Skeletal muscle satellite cell (primary cell): ENCODE measurements at regions not wholly inside any gene's neighbourhood (a gene's known extent, or its start where the extent isn't known, plus 50 kb on each side); places are given as distances from the start of the nearest gene placed in this dataset.
"Not testable (repeated sequence)": the region's sequence is repeated elsewhere in the genome, so short reads cannot be mapped to it uniquely, and the experiment has no call there.

Experiments
- H3K27me3 ChIP-seq: 2 replicates; pipeline ENCODE4 v1.7.0; 2013; ENCODE audit warnings: low read length; ENCODE audit not compliant: control insufficient read depth, insufficient read depth
- H3K36me3 ChIP-seq: 2 replicates; pipeline ENCODE4 v1.7.0; 2013; ENCODE audit warnings: mild to moderate bottlenecking, control low read depth, low read length; ENCODE audit not compliant: insufficient read depth
- H3K4me1 ChIP-seq: 2 replicates; pipeline ENCODE4 v1.7.0; 2013; ENCODE audit warnings: low read length; ENCODE audit not compliant: control insufficient read depth, insufficient read depth
- H3K4me2 ChIP-seq: 2 replicates; pipeline ENCODE4 v1.7.0; 2013; ENCODE audit warnings: mild to moderate bottlenecking, low read length
- H3K4me3 ChIP-seq: 2 replicates; pipeline ENCODE4 v1.7.0; 2013; ENCODE audit warnings: low read length
- H3K9ac ChIP-seq: 2 replicates; pipeline ENCODE4 v1.7.0; 2013; ENCODE audit warnings: mild to moderate bottlenecking, low read depth, low read length, moderate library complexity
- H3K9me3 ChIP-seq: replicated peaks from 2 replicates; pipeline ENCODE4 v1.7.0; 2013; ENCODE audit warnings: mild to moderate bottlenecking, control low read depth, low read length

DNA sequence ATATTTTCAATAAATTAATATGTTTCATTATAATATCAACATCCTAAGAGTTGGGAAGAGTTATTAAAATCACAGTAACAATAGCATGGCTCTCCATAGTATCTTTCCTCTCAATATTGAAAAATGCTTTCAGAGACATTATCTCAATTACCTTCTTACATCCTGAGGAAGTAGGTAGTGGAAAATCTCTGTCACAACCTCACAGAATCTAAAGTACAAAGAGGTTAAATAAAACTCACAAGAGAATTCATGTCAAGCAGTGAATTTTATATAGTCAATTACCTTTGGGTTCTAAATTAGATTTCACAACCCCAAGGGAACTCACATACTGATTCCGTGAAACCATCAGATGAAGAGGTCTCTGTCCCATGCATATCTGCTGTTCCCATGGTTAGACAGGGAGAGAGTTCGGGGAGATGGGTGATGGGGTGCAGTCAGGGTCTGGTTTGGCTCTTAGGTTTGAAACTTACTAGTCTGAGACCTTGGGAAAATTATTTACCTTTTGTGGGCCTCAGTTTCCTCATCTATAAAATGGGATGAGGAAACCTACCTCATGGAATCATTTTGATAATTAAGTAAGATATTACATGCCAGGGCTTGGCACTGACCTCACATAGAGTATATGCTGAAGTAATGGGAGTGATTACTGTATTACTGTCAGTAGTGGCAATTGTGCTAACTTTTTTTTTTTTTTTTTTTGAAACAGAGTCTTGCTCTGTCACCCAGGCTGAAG lies 74.0 kb upstream of the SNX9 start:
- no peak overlapping the region for H3K4me3 ChIP-seq
- H3K9ac ChIP-seq: no peak overlapping the region
- H3K4me1 ChIP-seq: no peaks in the 10 kb centered on the region
- no peak overlapping the region for H3K4me2 ChIP-seq
- H3K36me3 ChIP-seq: no peaks in the 10 kb centered on the region
- H3K9me3 ChIP-seq: no peaks in the 10 kb centered on the region
- H3K27me3 ChIP-seq: peaks cover 9% of the 10 kb centered on the region

DNA sequence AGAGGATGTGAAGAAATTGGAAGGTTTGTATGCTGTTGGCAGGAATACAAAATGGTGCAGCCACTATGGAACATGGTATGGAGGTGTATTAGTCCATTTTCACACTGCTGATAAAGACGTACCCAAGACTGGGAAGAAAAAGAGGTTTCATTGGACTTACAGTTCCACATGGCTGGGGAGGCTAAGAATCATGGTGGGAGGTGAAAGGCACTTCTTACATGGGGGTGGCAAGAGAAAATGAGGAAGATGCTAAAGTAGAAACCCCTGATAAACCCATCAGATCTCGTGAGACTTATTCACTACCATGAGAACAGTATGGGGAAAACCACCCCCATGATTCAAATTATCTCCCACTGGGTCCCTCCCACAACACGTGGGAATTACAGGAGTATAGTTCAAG lies 72.1 kb upstream of the SNX9 start:
- not testable (repeated sequence) for H3K27me3 ChIP-seq, H3K9ac ChIP-seq, H3K9me3 ChIP-seq, H3K4me3 ChIP-seq, H3K36me3 ChIP-seq, H3K4me1 ChIP-seq, H3K4me2 ChIP-seq

DNA sequence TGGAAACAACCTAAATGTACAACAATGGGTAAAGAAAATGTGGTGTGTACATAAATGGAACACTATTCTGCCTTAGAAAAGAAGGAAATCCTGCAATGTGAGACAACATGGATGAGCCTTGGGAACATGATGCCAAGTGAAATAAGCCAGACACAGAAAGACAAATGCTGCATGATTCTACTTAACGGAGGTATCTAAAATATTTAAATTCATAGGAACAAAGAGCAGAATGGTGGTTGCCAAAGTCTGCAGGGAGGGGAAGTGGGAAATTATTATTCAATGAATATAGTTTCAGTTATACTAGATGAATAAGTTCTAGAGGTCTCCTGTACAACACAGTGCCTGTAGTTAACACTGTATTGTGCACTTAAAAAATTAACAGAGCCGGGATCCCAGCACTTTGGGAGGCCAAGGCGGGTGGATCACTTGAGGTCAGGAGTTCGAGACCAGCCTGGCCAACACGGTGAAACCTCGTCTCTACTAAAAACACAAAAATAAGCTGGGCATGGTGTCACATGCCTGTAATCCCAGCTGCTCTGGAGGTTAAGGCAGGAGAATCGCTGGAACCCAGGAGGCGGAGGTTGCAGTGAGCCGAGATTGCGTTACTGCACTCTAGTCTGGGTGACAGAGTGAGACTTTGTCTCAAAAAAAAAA lies 71.4 kb upstream of the SNX9 start:
- Histone ChIP-seq H3K4me3 (no peak overlapping the region), H3K4me2 (no peak overlapping the region), H3K9me3 (no peaks in the 10 kb centered on the region), H3K36me3 (no peaks in the 10 kb centered on the region), H3K9ac (no peak overlapping the region), H3K27me3 (peaks cover 4% of the 10 kb centered on the region), H3K4me1 (peaks cover 3% of the 10 kb centered on the region)

DNA sequence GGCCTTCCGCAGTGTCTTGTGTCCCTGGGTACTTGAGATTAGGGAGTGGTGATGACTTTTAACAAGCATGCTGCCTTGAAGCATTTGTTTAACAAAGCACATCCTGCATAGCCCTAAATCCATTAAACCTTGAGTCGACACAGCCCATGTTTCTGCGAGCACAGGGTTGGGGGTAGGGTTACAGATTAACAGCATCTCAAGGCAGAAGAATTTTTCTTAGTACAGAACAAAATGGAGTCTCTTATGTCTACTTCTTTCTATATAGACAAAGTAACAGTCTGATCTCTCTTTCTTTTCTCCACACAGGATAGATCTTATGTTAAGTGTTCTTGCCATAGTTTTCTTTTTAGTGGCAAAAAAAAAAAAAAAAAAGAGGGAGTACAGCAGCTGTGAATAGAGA lies 70.2 kb upstream of the SNX9 start:
- not testable (repeated sequence) for H3K27me3 ChIP-seq, H3K36me3 ChIP-seq, H3K4me2 ChIP-seq, H3K9me3 ChIP-seq, H3K4me1 ChIP-seq, H3K4me3 ChIP-seq, H3K9ac ChIP-seq

DNA sequence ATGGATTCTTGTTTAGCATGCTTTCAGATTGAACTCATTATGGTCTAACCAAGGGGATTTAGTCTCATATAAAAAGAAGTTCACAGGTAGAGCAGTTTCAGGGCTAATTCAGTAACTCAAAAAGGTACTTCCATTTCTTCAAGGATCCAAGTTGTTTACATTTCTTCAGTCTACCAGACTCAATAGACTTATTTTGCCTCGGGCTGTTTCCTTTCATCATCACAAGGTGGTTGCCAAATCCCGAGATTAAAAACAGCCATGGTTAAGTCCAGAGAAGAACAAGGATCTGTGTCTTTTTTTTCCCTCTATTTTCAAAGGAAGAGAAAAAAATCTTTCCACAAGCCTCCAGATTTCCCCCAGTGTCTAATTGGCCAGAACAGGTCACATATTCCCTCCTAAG lies 69.8 kb upstream of the SNX9 start:
- no peak overlapping the region for H3K9ac ChIP-seq
- peaks cover 10% of the 10 kb centered on the region for H3K4me1 ChIP-seq
- H3K4me3 ChIP-seq: no peak overlapping the region
- peaks cover 3% of the 10 kb centered on the region for H3K27me3 ChIP-seq
- H3K9me3 ChIP-seq: no peaks in the 10 kb centered on the region
- H3K4me2 ChIP-seq: no peak overlapping the region
- H3K36me3 ChIP-seq: no peaks in the 10 kb centered on the region

DNA sequence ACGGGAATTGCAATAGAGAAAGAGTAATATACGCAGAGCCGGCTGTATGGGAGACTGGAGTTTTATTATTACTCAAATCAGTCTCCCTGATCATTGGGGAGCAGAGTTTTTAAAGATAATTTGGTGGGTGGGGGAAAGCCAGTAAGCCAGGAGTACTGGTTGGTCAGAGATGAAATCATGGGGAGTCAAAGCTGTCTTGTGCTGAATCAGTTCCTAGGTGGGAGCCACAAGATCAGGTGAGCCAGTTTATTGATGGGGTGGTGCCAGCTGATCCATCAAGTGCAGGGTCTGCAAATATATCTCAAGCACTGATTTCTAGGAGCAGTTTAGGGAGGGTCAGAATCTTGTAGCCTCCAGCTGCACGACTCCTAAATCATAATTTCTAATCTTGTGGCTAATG lies 69.2 kb upstream of the SNX9 start:
- not testable (repeated sequence) for H3K27me3 ChIP-seq

DNA sequence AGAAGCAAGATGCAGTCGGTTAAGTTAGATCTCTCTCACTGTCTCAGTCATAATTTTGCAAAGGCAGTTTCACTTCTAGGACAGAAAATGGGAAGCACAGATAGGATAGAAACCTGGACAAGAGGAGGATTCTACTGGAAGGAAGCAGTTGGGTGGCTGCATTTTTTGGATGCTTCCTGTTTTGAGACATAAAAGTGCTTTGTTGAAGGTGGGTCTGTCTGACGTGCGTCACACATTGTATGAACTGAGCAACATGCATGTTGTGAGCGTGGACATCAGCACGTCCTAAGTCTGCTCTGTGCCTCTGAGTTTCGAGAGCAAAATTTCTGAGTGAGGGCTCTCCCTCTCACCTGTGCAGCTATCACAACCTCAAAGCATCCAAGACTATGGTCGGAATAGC lies 68.7 kb upstream of the SNX9 start:
- Histone ChIP-seq H3K9me3 (no peaks in the 10 kb centered on the region), H3K9ac (no peak overlapping the region), H3K4me2 (no peak overlapping the region)

More for the DNA sequence above, 69.2 kb upstream of the SNX9 start:
- H3K36me3 ChIP-seq, H3K9ac ChIP-seq, H3K4me2 ChIP-seq, H3K4me3 ChIP-seq, H3K9me3 ChIP-seq: not testable (repeated sequence)
- peaks cover 13% of the 10 kb centered on the region for H3K4me1 ChIP-seq

DNA sequence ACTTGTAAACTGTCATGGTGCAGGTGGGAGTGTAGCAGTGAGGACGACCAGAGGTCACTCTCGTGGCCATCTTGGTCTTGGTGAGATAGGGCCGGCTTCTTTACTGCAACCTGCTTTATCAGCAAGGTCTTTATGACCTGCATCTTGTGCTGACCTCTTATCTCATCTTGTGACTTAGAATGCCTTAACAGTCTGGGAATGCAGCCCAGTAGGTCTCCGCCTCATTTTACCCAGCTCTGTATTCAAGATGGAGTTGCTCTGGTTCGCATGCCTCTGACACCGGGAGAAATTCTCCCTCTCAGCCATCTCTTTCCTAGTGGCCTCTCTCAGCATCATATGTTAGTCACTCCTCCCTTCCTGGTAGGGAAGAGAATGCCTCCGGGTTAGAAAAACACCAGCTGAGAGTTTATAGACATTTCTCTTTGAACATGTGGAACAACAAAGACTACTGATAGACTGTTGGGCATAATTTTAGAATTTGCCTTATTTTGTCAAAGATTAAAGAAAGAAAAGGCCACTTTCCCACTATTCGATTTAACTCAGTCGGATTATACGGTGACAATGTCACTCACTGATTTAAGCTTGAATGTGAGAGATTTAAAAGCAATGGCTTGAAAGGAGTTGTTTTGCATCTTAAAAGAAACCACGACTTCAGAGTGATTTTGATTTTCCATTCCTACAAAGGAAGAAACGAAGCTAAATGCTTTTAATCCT lies 67.9 kb upstream of the SNX9 start:
- H3K27me3 ChIP-seq: peaks cover 3% of the 10 kb centered on the region
- no peaks in the 10 kb centered on the region for H3K9me3 ChIP-seq
- H3K4me3 ChIP-seq: no peak overlapping the region
- no peak overlapping the region for H3K4me2 ChIP-seq
- no peaks in the 10 kb centered on the region for H3K36me3 ChIP-seq
- no peak overlapping the region for H3K9ac ChIP-seq
- peaks cover 15% of the 10 kb centered on the region for H3K4me1 ChIP-seq

More for the DNA sequence above, 68.7 kb upstream of the SNX9 start:
- no peak overlapping the region for H3K4me3 ChIP-seq
- no peaks in the 10 kb centered on the region for H3K36me3 ChIP-seq
- H3K4me1 ChIP-seq: peaks cover 13% of the 10 kb centered on the region
- H3K27me3 ChIP-seq: peaks cover 3% of the 10 kb centered on the region

DNA sequence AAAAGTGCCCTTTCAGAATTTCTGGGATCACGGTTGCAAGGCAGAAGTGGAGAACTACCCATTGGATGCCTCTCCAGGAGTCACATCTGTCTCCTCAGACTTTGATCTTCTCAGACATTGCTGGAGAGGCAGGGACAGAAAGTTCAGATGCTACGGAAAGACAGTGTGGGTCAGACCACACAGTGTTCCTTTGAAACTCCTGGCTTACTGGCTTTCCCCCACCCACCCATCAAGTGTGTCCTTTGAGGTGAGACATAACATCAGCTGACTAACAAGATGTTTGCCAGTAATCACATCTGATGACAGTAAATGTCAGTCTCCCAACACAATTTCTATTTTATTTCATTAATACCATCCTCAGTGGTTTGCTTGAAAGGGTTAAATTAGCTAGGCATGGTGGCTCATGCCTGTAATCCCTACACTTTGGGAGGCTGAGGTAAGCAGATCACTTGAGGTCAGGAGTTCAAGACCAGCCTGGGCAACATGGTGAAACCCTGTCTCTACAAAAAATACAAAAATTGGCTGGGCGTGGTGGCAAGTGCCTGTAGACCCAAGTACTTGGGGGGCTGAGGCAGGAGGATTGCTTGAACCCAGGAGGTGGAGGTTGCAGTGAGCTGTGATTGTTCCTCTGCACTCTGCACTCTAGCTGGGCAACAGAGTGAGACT lies 67.2 kb upstream of the SNX9 start:
- H3K4me1 ChIP-seq: peaks cover 20% of the 10 kb centered on the region
- H3K27me3 ChIP-seq: peaks cover 3% of the 10 kb centered on the region
- no peaks in the 10 kb centered on the region for H3K36me3 ChIP-seq
- H3K9ac ChIP-seq: no peak overlapping the region
- H3K4me2 ChIP-seq: no peak overlapping the region
- no peaks in the 10 kb centered on the region for H3K9me3 ChIP-seq
- no peak overlapping the region for H3K4me3 ChIP-seq

DNA sequence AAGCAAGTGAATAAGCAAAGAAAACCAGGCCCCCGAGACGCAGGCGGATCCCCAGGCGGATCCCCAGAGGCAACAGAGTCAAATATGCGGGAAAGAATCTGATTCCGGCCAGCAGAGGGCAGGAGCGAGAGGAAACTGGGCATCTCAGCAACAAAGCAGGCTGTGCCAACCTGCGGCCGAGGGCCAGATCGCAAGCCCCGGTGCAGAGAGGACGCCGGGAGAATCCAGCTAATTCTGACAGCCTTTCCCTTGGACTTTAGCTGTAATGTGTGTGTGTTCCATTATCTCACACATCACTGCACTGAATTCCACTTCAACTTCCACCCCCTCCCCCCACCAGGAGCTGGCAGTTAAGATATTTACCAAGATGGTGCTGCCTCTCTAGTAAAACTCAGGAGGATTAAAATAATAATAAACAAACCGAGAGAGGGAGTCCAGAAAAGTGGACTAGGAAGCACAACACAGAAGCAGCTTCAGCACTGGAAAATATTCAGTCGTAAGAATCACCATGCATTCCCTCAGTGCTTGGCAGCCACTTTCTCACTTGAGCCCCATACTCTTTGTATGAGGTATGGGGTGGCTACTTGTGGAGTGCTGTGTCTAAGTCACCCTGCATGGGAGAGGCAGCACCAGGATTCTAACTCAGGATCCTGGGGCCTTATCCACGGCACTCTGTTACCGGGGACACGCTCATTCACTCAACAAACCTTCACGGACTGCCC lies 66.2 kb upstream of the SNX9 start:
- Histone ChIP-seq H3K4me1 (peaks cover 30% of the 10 kb centered on the region), H3K36me3 (no peaks in the 10 kb centered on the region), H3K9ac (no peak overlapping the region), H3K27me3 (no peaks in the 10 kb centered on the region), H3K9me3 (no peaks in the 10 kb centered on the region), H3K4me3 (no peak overlapping the region), H3K4me2 (peak overlapping the region; percentile 64)
